ENCODE measurements at regions not wholly inside any gene's neighbourhood (a gene's known extent, or its start where the extent isn't known, plus 50 kb on each side); places are given as distances from the start of the nearest gene placed in this dataset.
A peak's percentile ranks its signal among the peaks of the same experiment; 100 is the strongest.

DNA sequence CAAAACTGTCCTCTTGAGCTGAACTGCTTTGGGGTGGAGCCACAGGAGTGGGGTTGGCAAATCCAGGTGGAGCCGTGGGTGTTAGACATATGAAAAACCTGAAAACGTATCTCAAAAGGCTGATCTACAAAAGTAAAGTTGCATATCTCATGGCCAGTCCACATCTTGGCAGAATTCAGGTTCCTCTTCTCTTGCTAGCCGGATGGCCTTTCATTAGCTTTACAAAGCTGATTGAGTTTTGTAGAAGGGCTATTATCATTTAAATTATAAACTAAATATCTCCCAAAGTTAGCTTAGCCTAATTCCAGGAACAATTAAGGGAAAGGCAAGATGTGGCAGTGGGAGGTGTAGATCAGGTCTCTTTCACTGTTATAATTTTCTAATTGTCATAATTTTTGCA is 1427.7 kb downstream of the EFNB2 start:
- Mint-ChIP-seq H3K9me3 (no peaks in the 10 kb centered on the region), H3K4me3 (no peak overlapping the region), H3K4me1 (no peaks in the 10 kb centered on the region), H3K27me3 (no peaks in the 10 kb centered on the region), H3K36me3 (no peaks in the 10 kb centered on the region), H3K27ac (no peak overlapping the region)
- no peak for DNase-seq
- no peak for ATAC-seq (replicated peaks)

GRCh38 chr13:105105471-105105870 is 1430.0 kb downstream of the EFNB2 start:
- H3K9me3 Mint-ChIP-seq = no peaks in the 10 kb centered on the region
- DNase-seq (no peak), ATAC-seq (replicated peaks) (no peak)
- H3K36me3 Mint-ChIP-seq = no peaks in the 10 kb centered on the region
- H3K27me3 Mint-ChIP-seq = no peaks in the 10 kb centered on the region
- no peak overlapping the region for H3K27ac Mint-ChIP-seq
- no peaks in the 10 kb centered on the region for H3K4me1 Mint-ChIP-seq
- H3K4me3 Mint-ChIP-seq = no peak overlapping the region

GRCh38 chr13:105097521-105097920 is 1437.9 kb downstream of the EFNB2 start:
- H3K9me3 Mint-ChIP-seq = peaks cover 0 to 2% of the 10 kb centered on the region in 2 donors
- no peak overlapping the region for H3K4me3 Mint-ChIP-seq
- H3K27ac Mint-ChIP-seq = no peak overlapping the region
- no peak for ATAC-seq (replicated peaks)
- no peak for DNase-seq
- no peaks in the 10 kb centered on the region for H3K36me3 Mint-ChIP-seq
- H3K27me3 Mint-ChIP-seq = no peaks in the 10 kb centered on the region
- H3K4me1 Mint-ChIP-seq = no peaks in the 10 kb centered on the region

DNA sequence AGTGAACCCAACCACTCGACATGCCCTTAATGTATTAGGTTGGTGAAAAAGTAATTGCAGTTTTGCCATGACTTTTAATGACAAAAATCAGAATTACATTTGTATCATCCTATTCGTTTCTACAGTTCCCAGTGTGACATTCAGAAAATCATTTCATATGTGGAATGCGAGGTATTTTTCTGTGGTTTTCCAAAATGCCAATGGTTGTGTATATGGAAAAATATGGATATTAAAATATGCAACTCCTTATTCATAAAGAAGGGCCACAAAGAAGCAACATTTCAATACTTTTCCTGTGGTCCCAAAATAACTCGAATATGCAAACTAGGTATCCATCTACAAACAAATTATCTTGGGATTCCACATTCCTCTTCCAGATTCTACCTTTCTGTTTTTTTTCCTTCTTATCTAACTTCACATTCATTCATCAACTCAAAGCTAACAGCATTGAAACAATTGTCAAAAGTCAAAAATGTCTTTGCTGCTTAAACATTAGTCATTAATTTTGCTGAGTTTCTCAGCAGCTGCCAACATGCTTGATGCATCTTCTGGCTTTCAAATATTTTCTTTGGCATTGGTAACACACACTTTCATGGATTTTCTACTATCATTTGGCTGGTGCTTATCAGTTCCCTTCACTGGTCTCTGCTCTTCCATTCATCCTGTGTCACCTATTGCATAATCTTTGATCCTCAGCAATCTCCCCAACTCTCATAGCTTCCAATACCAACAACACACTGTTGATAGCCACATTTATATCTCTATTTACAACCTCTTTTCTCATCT is 1445.4 kb downstream of the EFNB2 start:
- H3K4me1 Mint-ChIP-seq = no peaks in the 10 kb centered on the region
- H3K4me3 Mint-ChIP-seq = no peak overlapping the region
- H3K9me3 Mint-ChIP-seq = peaks cover 0 to 2% of the 10 kb centered on the region in 2 donors
- H3K36me3 Mint-ChIP-seq = no peaks in the 10 kb centered on the region
- H3K27ac Mint-ChIP-seq = no peak overlapping the region
- DNase-seq = no peak
- no peak for ATAC-seq (replicated peaks)
- no peaks in the 10 kb centered on the region for H3K27me3 Mint-ChIP-seq

GRCh38 chr13:105087945-105088344 is 1447.5 kb downstream of the EFNB2 start:
- no peak for ATAC-seq (replicated peaks)

GRCh38 chr13:105084931-105085330 is 1450.5 kb downstream of the EFNB2 start:
- Mint-ChIP-seq H3K4me1 (no peaks in the 10 kb centered on the region), H3K4me3 (no peak overlapping the region), H3K9me3 (no peaks in the 10 kb centered on the region), H3K27me3 (no peaks in the 10 kb centered on the region), H3K27ac (no peak overlapping the region), H3K36me3 (no peaks in the 10 kb centered on the region)
- ATAC-seq (replicated peaks) (no peak), DNase-seq (no peak)

More at GRCh38 chr13:105087945-105088344, 1447.5 kb downstream of the EFNB2 start:
- no peaks in the 10 kb centered on the region for H3K36me3 Mint-ChIP-seq
- DNase-seq = no peak
- no peaks in the 10 kb centered on the region for H3K27me3 Mint-ChIP-seq
- H3K27ac Mint-ChIP-seq = no peak overlapping the region
- H3K9me3 Mint-ChIP-seq = no peaks in the 10 kb centered on the region
- no peak overlapping the region for H3K4me3 Mint-ChIP-seq
- no peaks in the 10 kb centered on the region for H3K4me1 Mint-ChIP-seq

GRCh38 chr13:105083992-105084391 is 1451.5 kb downstream of the EFNB2 start:
- Mint-ChIP-seq H3K9me3 (no peaks in the 10 kb centered on the region), H3K36me3 (no peaks in the 10 kb centered on the region), H3K4me3 (no peak overlapping the region), H3K27me3 (no peaks in the 10 kb centered on the region), H3K27ac (no peak overlapping the region), H3K4me1 (no peaks in the 10 kb centered on the region)
- ATAC-seq (replicated peaks) (no peak), DNase-seq (no peak)

- H3K27me3 Mint-ChIP-seq = no peaks in the 10 kb centered on the region
- ATAC-seq (replicated peaks) (no peak), DNase-seq (no peak)
- H3K9me3 Mint-ChIP-seq = no peaks in the 10 kb centered on the region
- H3K27ac Mint-ChIP-seq = no peak overlapping the region
- no peaks in the 10 kb centered on the region for H3K4me1 Mint-ChIP-seq
- no peaks in the 10 kb centered on the region for H3K36me3 Mint-ChIP-seq
- no peak overlapping the region for H3K4me3 Mint-ChIP-seq
Measured at GRCh38 chr13:105074755-105075154, 1460.7 kb downstream of the EFNB2 start.

DNA sequence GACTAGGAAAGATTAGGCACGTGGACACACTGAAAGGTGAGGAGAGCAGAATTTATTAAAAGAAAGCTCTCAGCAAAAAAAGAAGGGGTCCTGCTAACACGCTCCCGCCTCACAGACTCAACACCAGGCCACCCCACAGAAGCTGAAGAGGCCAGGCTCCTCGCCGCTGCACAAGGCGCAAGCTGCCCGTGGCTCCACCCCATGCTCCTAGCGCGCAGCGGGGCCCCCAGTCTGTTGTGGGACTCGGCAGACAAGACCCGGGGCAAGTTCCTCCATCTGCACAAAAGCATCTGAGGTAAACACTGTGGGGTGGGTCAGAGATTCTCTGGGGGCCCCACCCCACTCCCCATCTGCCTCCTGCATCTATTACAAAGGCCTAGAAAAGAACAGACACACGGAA is 1462.4 kb downstream of the EFNB2 start:
- no peaks in the 10 kb centered on the region for H3K27me3 Mint-ChIP-seq
- no peak for DNase-seq
- H3K36me3 Mint-ChIP-seq = no peaks in the 10 kb centered on the region
- H3K4me3 Mint-ChIP-seq = no peak overlapping the region
- no peak overlapping the region for H3K27ac Mint-ChIP-seq
- no peaks in the 10 kb centered on the region for H3K9me3 Mint-ChIP-seq
- no peaks in the 10 kb centered on the region for H3K4me1 Mint-ChIP-seq
- ATAC-seq (replicated peaks) = no peak

GRCh38 chr13:105070452-105070851 is 1465.0 kb downstream of the EFNB2 start:
- ATAC-seq (replicated peaks) (no peak), DNase-seq (no peak)
- Mint-ChIP-seq H3K9me3 (no peaks in the 10 kb centered on the region), H3K4me3 (no peak overlapping the region), H3K4me1 (no peaks in the 10 kb centered on the region), H3K27me3 (no peaks in the 10 kb centered on the region), H3K36me3 (no peaks in the 10 kb centered on the region), H3K27ac (no peak overlapping the region)

GRCh38 chr13:105069106-105069505 is 1466.4 kb downstream of the EFNB2 start:
- ATAC-seq (replicated peaks) = no peak
- no peaks in the 10 kb centered on the region for H3K36me3 Mint-ChIP-seq
- H3K27ac Mint-ChIP-seq = no peak overlapping the region
- no peak overlapping the region for H3K4me3 Mint-ChIP-seq
- DNase-seq = no peak
- H3K9me3 Mint-ChIP-seq = no peaks in the 10 kb centered on the region
- no peaks in the 10 kb centered on the region for H3K4me1 Mint-ChIP-seq
- no peaks in the 10 kb centered on the region for H3K27me3 Mint-ChIP-seq

DNA sequence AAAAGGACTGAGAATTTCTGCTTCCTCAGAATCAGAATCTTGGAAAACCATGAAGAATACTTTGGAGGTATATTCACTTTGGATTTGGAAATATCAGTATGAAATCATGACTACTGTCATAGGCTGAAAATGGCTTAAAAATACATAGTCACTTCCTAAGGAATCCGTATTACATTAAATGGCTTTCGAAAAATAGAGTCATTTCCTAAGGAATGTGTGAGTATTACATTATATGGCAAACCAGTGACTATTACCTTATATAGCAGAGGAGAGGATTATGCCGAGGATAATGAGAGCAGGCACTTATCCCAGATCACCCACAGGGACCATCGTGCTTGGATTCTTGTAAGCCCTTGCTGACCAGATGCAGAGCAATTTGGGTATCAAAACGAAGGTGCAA is 1471.8 kb downstream of the EFNB2 start:
- ATAC-seq (replicated peaks) = no peak
- Mint-ChIP-seq H3K4me1 (no peaks in the 10 kb centered on the region), H3K27ac (no peak overlapping the region), H3K4me3 (no peak overlapping the region), H3K9me3 (no peaks in the 10 kb centered on the region), H3K36me3 (no peaks in the 10 kb centered on the region), H3K27me3 (no peaks in the 10 kb centered on the region)
- DNase-seq = no peak

- no peaks in the 10 kb centered on the region for H3K36me3 Mint-ChIP-seq
- H3K27ac Mint-ChIP-seq = no peak overlapping the region
- DNase-seq (no peak), ATAC-seq (replicated peaks) (no peak)
- no peaks in the 10 kb centered on the region for H3K27me3 Mint-ChIP-seq
- no peaks in the 10 kb centered on the region for H3K9me3 Mint-ChIP-seq
- H3K4me1 Mint-ChIP-seq = no peaks in the 10 kb centered on the region
- H3K4me3 Mint-ChIP-seq = no peak overlapping the region
Measured at GRCh38 chr13:105059786-105060185, 1475.7 kb downstream of the EFNB2 start.

DNA sequence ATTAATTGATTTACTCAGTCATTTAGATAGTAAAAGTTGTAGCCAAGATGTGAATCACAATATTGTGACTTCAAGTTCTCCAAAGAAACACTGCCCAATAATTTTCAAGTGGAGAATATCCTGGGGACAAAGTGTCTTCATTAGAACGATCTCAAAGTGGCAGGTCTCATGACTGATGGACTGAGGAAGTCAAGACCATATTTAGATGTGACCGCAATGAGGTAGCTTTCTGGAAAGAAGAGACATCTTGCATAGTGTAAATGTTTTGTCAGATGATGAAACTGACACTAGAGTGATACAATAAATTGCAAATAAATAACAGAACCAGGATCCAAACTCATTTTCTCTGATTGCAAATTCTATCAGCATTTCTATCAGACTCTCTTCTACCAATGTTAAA is 1476.9 kb downstream of the EFNB2 start:
- Mint-ChIP-seq H3K4me1 (no peaks in the 10 kb centered on the region), H3K36me3 (no peaks in the 10 kb centered on the region), H3K4me3 (no peak overlapping the region), H3K27me3 (no peaks in the 10 kb centered on the region), H3K27ac (no peak overlapping the region), H3K9me3 (no peaks in the 10 kb centered on the region)
- ATAC-seq (replicated peaks) = no peak
- DNase-seq = no peak

DNA sequence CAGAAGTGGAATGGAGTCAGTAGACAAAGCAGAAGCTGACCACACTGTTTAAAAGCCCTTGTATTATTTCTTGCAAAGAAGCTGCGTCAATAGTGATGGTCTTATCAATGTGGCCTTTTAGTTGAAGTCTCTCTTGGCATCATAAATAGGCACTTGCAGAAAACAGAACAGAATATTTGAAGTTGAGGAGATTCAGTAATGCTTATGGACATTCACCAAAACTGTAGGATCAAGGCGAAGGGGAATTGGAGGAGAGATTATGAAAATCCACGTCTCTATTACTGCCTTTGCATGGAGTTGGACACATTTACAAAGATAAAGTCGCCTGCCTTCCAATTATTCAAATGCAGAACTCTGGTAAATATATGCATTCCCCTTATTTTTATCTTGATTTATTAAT is 1482.8 kb downstream of the EFNB2 start:
- Mint-ChIP-seq H3K36me3 (no peaks in the 10 kb centered on the region), H3K4me3 (no peak overlapping the region), H3K9me3 (no peaks in the 10 kb centered on the region), H3K27ac (no peak overlapping the region), H3K4me1 (no peaks in the 10 kb centered on the region), H3K27me3 (no peaks in the 10 kb centered on the region)
- ATAC-seq (replicated peaks) = no peak
- DNase-seq = no peak

DNA sequence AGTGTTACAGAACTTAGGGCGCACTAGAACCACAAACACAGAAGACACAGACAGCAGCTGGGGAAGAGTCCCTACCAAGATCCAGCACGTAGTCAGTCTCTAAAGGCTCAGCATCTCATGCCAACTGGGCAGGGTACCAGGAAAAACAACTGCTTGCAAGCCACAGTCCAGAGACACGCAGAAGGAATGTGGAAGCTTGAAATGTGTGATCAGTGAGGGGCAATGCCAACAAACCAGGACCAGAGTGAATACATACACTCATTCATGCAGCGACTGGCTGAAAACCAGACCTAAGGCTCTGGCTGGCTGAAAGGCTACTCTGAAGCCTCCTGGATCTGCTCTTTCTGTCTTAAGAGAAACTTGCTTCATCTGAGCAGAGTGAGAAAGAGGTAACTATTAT is 1484.8 kb downstream of the EFNB2 start:
- no peak overlapping the region for H3K4me3 Mint-ChIP-seq
- H3K9me3 Mint-ChIP-seq = no peaks in the 10 kb centered on the region
- no peak for DNase-seq
- no peaks in the 10 kb centered on the region for H3K27me3 Mint-ChIP-seq
- no peaks in the 10 kb centered on the region for H3K4me1 Mint-ChIP-seq
- peak in 1 of 2 donors; percentile 10 for ATAC-seq (replicated peaks)
- H3K27ac Mint-ChIP-seq = no peak overlapping the region
- H3K36me3 Mint-ChIP-seq = no peaks in the 10 kb centered on the region
